ENCODE measurements at regions not wholly inside any gene's neighbourhood (a gene's known extent, or its start where the extent isn't known, plus 50 kb on each side); places are given as distances from the start of the nearest gene placed in this dataset.

- TF ChIP-seq, protein P1, sequence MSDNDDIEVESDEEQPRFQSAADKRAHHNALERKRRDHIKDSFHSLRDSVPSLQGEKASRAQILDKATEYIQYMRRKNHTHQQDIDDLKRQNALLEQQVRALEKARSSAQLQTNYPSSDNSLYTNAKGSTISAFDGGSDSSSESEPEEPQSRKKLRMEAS (IDR thresholded peaks at IDR 0.05; ENCODE audit: low read depth, low read length): no peak
- TF ChIP-seq POLR2A (IDR thresholded peaks at IDR 0.05; ENCODE audit: extremely low read depth, insufficient read length) (no peak), MYC (IDR thresholded peaks at IDR 0.05; ENCODE audit: low read depth, low read length) (no peak)
- TF ChIP-seq, protein P2, sequence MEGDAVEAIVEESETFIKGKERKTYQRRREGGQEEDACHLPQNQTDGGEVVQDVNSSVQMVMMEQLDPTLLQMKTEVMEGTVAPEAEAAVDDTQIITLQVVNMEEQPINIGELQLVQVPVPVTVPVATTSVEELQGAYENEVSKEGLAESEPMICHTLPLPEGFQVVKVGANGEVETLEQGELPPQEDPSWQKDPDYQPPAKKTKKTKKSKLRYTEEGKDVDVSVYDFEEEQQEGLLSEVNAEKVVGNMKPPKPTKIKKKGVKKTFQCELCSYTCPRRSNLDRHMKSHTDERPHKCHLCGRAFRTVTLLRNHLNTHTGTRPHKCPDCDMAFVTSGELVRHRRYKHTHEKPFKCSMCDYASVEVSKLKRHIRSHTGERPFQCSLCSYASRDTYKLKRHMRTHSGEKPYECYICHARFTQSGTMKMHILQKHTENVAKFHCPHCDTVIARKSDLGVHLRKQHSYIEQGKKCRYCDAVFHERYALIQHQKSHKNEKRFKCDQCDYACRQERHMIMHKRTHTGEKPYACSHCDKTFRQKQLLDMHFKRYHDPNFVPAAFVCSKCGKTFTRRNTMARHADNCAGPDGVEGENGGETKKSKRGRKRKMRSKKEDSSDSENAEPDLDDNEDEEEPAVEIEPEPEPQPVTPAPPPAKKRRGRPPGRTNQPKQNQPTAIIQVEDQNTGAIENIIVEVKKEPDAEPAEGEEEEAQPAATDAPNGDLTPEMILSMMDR (IDR thresholded peaks at IDR 0.05; ENCODE audit: low read depth, low read length): no peak
Measured at GRCh38 chr12:115004470-115005146, 320.6 kb upstream of the TBX3 start.
